Fibroblast of lung (primary cell): ENCODE measurements at regions not wholly inside any gene's neighbourhood (a gene's known extent, or its start where the extent isn't known, plus 50 kb on each side); places are given as distances from the start of the nearest gene placed in this dataset.
"Not testable (repeated sequence)": the region's sequence is repeated elsewhere in the genome, so short reads cannot be mapped to it uniquely, and the experiment has no call there.

Experiments used
- DNase-seq, 2 donors: peaks; one replicate each; pipeline versions ENCODE4 v3.0.0 to v3.0.0-alpha.2; 2010; ENCODE audit warnings: low read depth in 2 of 2
- H2AFZ ChIP-seq: 2 replicates; pipeline ENCODE4 v1.5.1; 2012; ENCODE audit warnings: low read length, control low read depth, inconsistent platforms
- H3K27ac ChIP-seq: 2 replicates; pipeline ENCODE4 v1.5.1; 2011; ENCODE audit warnings: low read length, control low read depth; ENCODE audit not compliant: insufficient read depth
- H3K27me3 ChIP-seq: 2 replicates; pipeline ENCODE4 v1.5.1; 2011; ENCODE audit warnings: mild to moderate bottlenecking, low read length; ENCODE audit not compliant: control insufficient read depth, insufficient read depth
- H3K36me3 ChIP-seq: 2 replicates; pipeline ENCODE4 v1.5.1; 2011; ENCODE audit warnings: low read length; ENCODE audit not compliant: control insufficient read depth, insufficient read depth
- H3K4me1 ChIP-seq: 2 replicates; pipeline ENCODE4 v1.5.1; 2011; ENCODE audit warnings: low read length; ENCODE audit not compliant: control insufficient read depth, insufficient read depth; ENCODE audit errors: extremely low read depth
- H3K4me2 ChIP-seq: 2 replicates; pipeline ENCODE4 v1.5.1; 2011; ENCODE audit warnings: low read length, control low read depth; ENCODE audit not compliant: insufficient read depth; ENCODE audit errors: extremely low read depth
- H3K4me3 ChIP-seq, 4 experiments: fragments of 200-600 bp in 1 of 4; sonication (generic) in 1 of 4; replicated peaks in 1 of 4; 2 replicates each; pipeline ENCODE4 v1.5.1; 2011 to 2016; ENCODE audit warnings: low read length in 4 of 4, low read depth in 3 of 4, mild to moderate bottlenecking in 3 of 4, control low read depth in 2 of 4, inconsistent platforms in 1 of 4, mixed read lengths in 1 of 4; ENCODE audit not compliant: insufficient read depth in 1 of 4; ENCODE audit errors: control extremely low read depth in 1 of 4
- H3K79me2 ChIP-seq: 2 replicates; pipeline ENCODE4 v1.5.1; 2012; ENCODE audit warnings: mild to moderate bottlenecking, low read length, inconsistent platforms; ENCODE audit not compliant: control insufficient read depth, insufficient read depth
- H3K9ac ChIP-seq: 2 replicates; pipeline ENCODE4 v1.5.1; 2011; ENCODE audit warnings: mild to moderate bottlenecking, low read length, control low read depth; ENCODE audit not compliant: insufficient read depth
- H3K9me3 ChIP-seq: 2 replicates; pipeline ENCODE4 v1.5.1; 2012; ENCODE audit warnings: low read depth, low read length; ENCODE audit not compliant: control insufficient read depth, insufficient read depth
- H4K20me1 ChIP-seq: 2 replicates; pipeline ENCODE4 v1.5.1; 2011; ENCODE audit warnings: low read length; ENCODE audit not compliant: control insufficient read depth, insufficient read depth; ENCODE audit errors: extremely low read depth
- CTCF ChIP-seq, 2 donors: IDR thresholded peaks in 1 of 2; conservative IDR thresholded peaks in 1 of 2; 1 replicate in 1 of 2; 2 replicates in 1 of 2; pipeline ENCODE4 v1.5.1; 2011 to 2012; ENCODE audit warnings: low read length in 2 of 2, control low read depth in 1 of 2, inconsistent platforms in 1 of 2, low read depth in 1 of 2, mild to moderate bottlenecking in 1 of 2
- EZH2 ChIP-seq: IDR thresholded peaks from 2 replicates; pipeline ENCODE4 v1.5.1; 2012; ENCODE audit warnings: low read length, control low read depth, mild to moderate bottlenecking; ENCODE audit errors: missing control alignments

GRCh38 chr4:112721627-112722026 is 84.7 kb downstream of the LARP7 start:
- H3K9ac ChIP-seq = no peak overlapping the region
- no peaks in the 10 kb centered on the region for H3K36me3 ChIP-seq
- no peak for DNase-seq
- H3K27me3 ChIP-seq = no peaks in the 10 kb centered on the region
- no peaks in the 10 kb centered on the region for H3K4me1 ChIP-seq
- H3K9me3 ChIP-seq = no peaks in the 10 kb centered on the region
- no peaks in the 10 kb centered on the region for H4K20me1 ChIP-seq
- no peak overlapping the region for H2AFZ ChIP-seq
- H3K4me3 ChIP-seq = no peak overlapping the region
- TF ChIP-seq CTCF (conservative IDR thresholded peaks at IDR 0.05 in 1 of 2, IDR thresholded peaks at IDR 0.05 in 1 of 2; ENCODE audit: low read depth in 1 of 2, low read length in 2 of 2) (no peak), EZH2 (no peak)
- no peak overlapping the region for H3K4me2 ChIP-seq
- no peaks in the 10 kb centered on the region for H3K79me2 ChIP-seq
- no peak overlapping the region for H3K27ac ChIP-seq

GRCh38 chr4:112726041-112726440 is 89.1 kb downstream of the LARP7 start:
- H3K9me3 ChIP-seq = no peaks in the 10 kb centered on the region
- H3K27ac ChIP-seq = no peak overlapping the region
- no peaks in the 10 kb centered on the region for H4K20me1 ChIP-seq
- DNase-seq = no peak
- H3K4me2 ChIP-seq = no peak overlapping the region
- no peaks in the 10 kb centered on the region for H3K27me3 ChIP-seq
- no peak overlapping the region for H2AFZ ChIP-seq
- no peaks in the 10 kb centered on the region for H3K36me3 ChIP-seq
- no peak overlapping the region for H3K4me3 ChIP-seq
- no peak overlapping the region for H3K9ac ChIP-seq
- H3K79me2 ChIP-seq = no peaks in the 10 kb centered on the region
- H3K4me1 ChIP-seq = no peaks in the 10 kb centered on the region
- TF ChIP-seq EZH2 = no peak
- no peak for TF ChIP-seq CTCF (conservative IDR thresholded peaks at IDR 0.05 in 1 of 2, IDR thresholded peaks at IDR 0.05 in 1 of 2; ENCODE audit: low read depth in 1 of 2, low read length in 2 of 2)

- not testable (repeated sequence) for H3K4me3 ChIP-seq, H2AFZ ChIP-seq, H3K36me3 ChIP-seq, DNase-seq, H3K9ac ChIP-seq, H4K20me1 ChIP-seq, H3K4me1 ChIP-seq, H3K27me3 ChIP-seq, H3K4me2 ChIP-seq, H3K27ac ChIP-seq, H3K79me2 ChIP-seq, H3K9me3 ChIP-seq
These were observed 90.8 kb downstream of the LARP7 start for GRCh38 chr4:112727728-112728127.

- Histone ChIP-seq H3K4me1 (no peaks in the 10 kb centered on the region), H3K9ac (no peak overlapping the region), H2AFZ (no peak overlapping the region), H4K20me1 (no peaks in the 10 kb centered on the region), H3K79me2 (no peaks in the 10 kb centered on the region), H3K9me3 (no peaks in the 10 kb centered on the region), H3K27ac (no peak overlapping the region), H3K27me3 (no peaks in the 10 kb centered on the region), H3K36me3 (no peaks in the 10 kb centered on the region), H3K4me2 (no peak overlapping the region), H3K4me3 (no peak overlapping the region)
- DNase-seq = no peak
- TF ChIP-seq EZH2 (no peak), CTCF (conservative IDR thresholded peaks at IDR 0.05 in 1 of 2, IDR thresholded peaks at IDR 0.05 in 1 of 2; ENCODE audit: low read depth in 1 of 2, low read length in 2 of 2) (no peak)
These were observed 94.8 kb downstream of the LARP7 start for GRCh38 chr4:112731715-112732114.
